IPS-18a (cell line): ENCODE measurements at regions not wholly inside any gene's neighbourhood (a gene's known extent, or its start where the extent isn't known, plus 50 kb on each side); places are given as distances from the start of the nearest gene placed in this dataset.

Source experiments
- H3K27ac ChIP-seq: one replicate; pipeline ENCODE4 v1.5.1; 2013; ENCODE audit warnings: low read length
- H3K27me3 ChIP-seq: one replicate; pipeline ENCODE4 v1.6.1; 2013; ENCODE audit warnings: mild to moderate bottlenecking, low read length; ENCODE audit not compliant: control insufficient read depth, insufficient read depth
- H3K36me3 ChIP-seq: one replicate; pipeline ENCODE4 v1.6.1; 2013; ENCODE audit warnings: low read depth, low read length; ENCODE audit not compliant: control insufficient read depth
- H3K4me1 ChIP-seq: one replicate; pipeline ENCODE4 v1.6.1; 2013; ENCODE audit warnings: low read depth, low read length; ENCODE audit not compliant: control insufficient read depth
- H3K4me3 ChIP-seq: one replicate; pipeline ENCODE4 v1.5.1; 2013; ENCODE audit warnings: low read length
- H3K9ac ChIP-seq: one replicate; pipeline ENCODE4 v1.6.1; 2013; ENCODE audit warnings: mild to moderate bottlenecking, low read length, moderate library complexity
- H3K9me3 ChIP-seq: one replicate; pipeline ENCODE4 v1.6.1; 2013; ENCODE audit warnings: low read depth, low read length; ENCODE audit not compliant: control insufficient read depth

DNA sequence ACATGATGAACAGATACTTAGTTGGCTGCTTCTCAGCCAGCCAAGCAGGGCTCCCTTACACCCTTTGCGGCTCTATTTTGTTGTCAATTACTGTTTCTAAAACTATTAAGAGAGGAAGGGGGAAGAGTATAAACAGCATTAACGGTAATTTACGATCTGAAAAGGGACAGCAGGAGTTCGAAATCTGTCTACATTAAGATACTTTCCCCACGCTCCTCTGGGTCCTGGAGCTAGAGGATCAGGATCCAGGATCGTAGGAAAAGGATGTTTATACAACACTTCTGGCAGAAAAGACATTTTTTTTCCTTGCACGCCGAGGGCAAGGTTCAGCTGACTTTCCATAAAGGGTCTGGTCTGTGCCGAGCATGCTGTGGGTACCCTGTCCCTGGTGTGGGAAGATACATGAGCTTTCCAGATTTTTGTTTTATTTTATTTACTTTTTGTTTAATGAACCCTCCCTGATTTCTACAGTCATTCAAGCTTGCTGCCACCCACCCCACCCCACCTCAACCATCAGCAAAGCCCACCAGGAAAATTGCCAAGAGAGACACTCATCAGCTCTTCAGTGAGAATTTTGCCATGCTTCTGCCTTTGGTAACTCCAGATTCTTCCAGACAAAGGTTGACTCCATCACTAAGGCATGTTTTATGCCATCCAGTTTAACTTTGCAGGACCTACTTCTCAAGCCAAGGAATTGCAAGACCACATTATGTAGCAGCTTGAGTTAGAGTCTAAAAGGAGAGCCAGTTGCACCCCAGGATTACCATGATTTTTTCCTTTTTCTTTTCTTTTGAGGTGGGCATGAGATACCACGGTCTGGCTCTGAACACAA, 188.1 kb downstream of the QDPR start:
- H3K27me3 ChIP-seq: peaks cover 5% of the 10 kb centered on the region
- H3K9me3 ChIP-seq: no peaks in the 10 kb centered on the region
- no peaks in the 10 kb centered on the region for H3K36me3 ChIP-seq
- no peak overlapping the region for H3K9ac ChIP-seq
- no peak overlapping the region for H3K4me3 ChIP-seq
- H3K27ac ChIP-seq: no peak overlapping the region
- peaks cover 3% of the 10 kb centered on the region for H3K4me1 ChIP-seq

DNA sequence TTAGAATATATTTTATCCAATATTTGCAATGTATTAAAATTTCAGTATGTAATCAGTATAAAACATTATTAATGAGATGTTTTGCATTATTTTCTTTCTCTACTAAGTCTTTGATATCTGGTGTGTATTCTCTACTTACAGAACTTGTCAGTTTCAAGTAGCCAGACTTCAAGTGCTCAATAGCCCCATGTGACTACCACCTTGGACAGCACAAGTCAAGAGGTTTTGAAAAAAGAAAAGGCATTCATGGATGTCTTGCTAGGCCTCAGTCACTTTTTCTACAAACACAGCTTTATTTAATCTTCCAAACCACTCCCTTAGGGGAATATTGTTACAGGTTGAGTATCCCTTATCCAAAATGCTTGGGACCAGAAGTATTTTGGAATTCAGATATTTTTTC, 189.4 kb downstream of the QDPR start:
- H3K27me3 ChIP-seq: peaks cover 5% of the 10 kb centered on the region
- peaks cover 3% of the 10 kb centered on the region for H3K4me1 ChIP-seq
- H3K27ac ChIP-seq: no peak overlapping the region
- no peaks in the 10 kb centered on the region for H3K36me3 ChIP-seq
- H3K9me3 ChIP-seq: no peaks in the 10 kb centered on the region
- H3K4me3 ChIP-seq: no peak overlapping the region
- no peak overlapping the region for H3K9ac ChIP-seq

GRCh38 chr4:17320046-17320445, 191.8 kb downstream of the QDPR start:
- Histone ChIP-seq H3K9me3 (no peaks in the 10 kb centered on the region), H3K36me3 (no peaks in the 10 kb centered on the region), H3K9ac (no peak overlapping the region), H3K4me3 (no peak overlapping the region), H3K4me1 (peaks cover 3% of the 10 kb centered on the region), H3K27ac (no peak overlapping the region), H3K27me3 (peaks cover 5% of the 10 kb centered on the region)

DNA sequence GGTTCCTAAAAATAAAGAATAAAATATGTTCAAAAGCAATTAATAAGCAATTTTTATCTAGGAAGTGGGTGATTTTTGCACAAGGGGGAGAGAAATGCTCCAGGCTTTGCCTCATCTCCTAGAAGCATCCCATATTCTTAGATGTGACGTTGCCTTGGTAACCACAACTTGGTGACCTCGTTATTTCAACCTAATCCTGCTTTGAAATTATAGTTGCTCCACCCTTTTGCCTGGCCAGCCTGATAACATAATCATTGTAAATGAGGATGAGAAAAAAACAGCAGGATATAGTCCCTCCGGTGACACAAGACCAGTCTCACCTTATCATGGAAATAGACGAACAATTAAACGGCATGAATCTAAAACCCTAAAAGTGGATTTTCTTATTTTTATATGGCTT, 194.4 kb downstream of the QDPR start:
- H3K4me3 ChIP-seq: no peak overlapping the region
- H3K27ac ChIP-seq: no peak overlapping the region
- no peaks in the 10 kb centered on the region for H3K4me1 ChIP-seq
- no peaks in the 10 kb centered on the region for H3K27me3 ChIP-seq
- no peak overlapping the region for H3K9ac ChIP-seq
- no peaks in the 10 kb centered on the region for H3K9me3 ChIP-seq
- H3K36me3 ChIP-seq: no peaks in the 10 kb centered on the region

DNA sequence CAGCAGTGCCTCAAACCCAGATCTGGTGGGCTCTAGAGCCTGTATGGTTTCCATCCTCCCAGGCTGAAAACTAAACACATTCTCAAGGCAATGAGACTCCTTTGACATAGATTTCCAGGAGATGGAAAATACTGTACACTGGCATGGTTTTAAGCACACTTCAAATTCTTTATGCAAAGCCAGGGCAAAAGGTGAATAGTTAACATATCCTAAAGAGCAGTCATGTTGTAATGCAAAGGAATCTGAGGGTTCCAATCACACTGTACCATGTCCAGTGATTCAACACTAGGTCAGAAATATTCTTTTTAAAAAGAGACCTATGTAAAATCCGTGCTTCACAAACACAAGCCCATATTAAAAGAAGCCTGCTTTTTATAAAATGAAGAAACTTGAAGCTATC, 195.3 kb downstream of the QDPR start:
- no peak overlapping the region for H3K4me3 ChIP-seq
- H3K36me3 ChIP-seq: no peaks in the 10 kb centered on the region
- H3K9ac ChIP-seq: no peak overlapping the region
- no peaks in the 10 kb centered on the region for H3K9me3 ChIP-seq
- no peaks in the 10 kb centered on the region for H3K27me3 ChIP-seq
- H3K4me1 ChIP-seq: no peaks in the 10 kb centered on the region
- no peak overlapping the region for H3K27ac ChIP-seq

DNA sequence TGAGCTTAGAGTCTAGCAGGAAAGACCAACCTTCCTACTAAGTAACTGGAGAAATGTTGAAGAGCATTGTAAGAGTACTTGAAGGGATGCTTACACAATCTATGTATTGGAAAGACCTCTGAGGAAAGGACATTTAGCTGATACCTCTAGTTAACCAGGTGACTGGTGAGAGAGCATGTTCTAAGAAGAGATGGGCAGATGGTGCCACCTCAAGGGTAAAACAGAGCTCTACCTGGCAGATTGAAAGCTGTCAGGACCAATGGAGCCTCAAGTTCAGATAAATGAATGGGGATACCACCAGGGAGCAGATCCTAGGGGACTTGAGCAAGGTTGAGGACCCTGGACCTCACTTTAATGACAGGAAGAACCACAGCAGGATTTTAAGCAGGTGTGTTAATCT, 196.4 kb downstream of the QDPR start:
- no peaks in the 10 kb centered on the region for H3K36me3 ChIP-seq
- H3K9me3 ChIP-seq: no peaks in the 10 kb centered on the region
- no peak overlapping the region for H3K9ac ChIP-seq
- no peaks in the 10 kb centered on the region for H3K27me3 ChIP-seq
- no peaks in the 10 kb centered on the region for H3K4me1 ChIP-seq
- no peak overlapping the region for H3K27ac ChIP-seq
- H3K4me3 ChIP-seq: no peak overlapping the region

DNA sequence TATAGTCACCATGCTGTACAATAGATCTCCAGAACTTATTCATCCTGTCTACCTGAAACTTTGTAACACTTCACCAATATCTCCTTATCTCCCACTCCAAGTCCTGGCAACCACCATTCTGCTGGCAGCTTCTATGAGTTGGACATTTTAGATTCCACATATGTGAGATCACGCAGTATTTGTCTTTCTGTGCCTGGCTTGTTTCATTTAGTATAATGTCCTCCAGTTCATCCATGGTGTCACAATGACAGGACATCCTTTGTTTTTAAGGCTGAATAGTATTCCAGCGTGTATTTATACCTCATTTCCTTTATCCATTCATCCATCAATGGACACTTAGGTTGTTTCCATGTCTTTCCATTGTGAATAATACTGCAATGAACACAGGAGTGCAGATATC, 198.7 kb downstream of the QDPR start:
- Histone ChIP-seq H3K9ac (no peak overlapping the region), H3K36me3 (no peaks in the 10 kb centered on the region), H3K9me3 (no peaks in the 10 kb centered on the region), H3K27ac (no peak overlapping the region), H3K4me1 (no peaks in the 10 kb centered on the region), H3K27me3 (no peaks in the 10 kb centered on the region), H3K4me3 (no peak overlapping the region)

- no peaks in the 10 kb centered on the region for H3K4me1 ChIP-seq
- no peak overlapping the region for H3K27ac ChIP-seq
- no peak overlapping the region for H3K4me3 ChIP-seq
Measured at GRCh38 chr4:17310269-17310652, 201.6 kb downstream of the QDPR start.

DNA sequence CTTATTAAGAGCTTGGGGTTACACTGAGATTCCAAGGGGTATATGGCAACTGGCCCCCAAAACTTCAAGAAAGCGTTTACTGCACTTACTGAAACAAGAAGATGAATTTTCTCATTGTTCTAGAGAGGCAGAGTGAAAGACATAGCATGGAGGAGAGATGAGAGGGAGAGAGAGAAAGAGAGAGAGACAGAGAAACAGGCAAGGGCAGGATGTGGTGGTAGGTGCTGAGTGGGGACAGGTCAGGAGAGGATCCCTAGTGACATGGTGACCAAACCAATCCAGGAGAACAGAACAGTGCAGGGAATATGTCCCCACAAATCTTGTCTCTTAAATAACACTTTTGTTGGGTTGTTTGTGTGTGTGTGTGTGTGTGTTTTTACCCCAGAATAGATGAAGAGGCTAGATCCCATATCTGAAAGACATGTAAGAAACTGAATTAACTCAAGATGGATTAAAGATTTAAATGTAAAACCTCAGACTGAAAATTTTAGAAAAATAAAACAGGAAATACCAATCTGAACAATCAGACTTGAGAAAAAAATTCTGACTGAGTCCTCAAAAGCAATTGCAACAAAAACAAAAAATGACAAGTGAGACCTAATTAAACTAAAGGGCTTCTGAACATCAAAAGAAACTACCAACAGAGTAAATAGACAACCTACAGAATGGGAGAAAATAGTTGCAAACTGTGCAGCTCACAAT, 202.2 kb downstream of the QDPR start:
- H3K9me3 ChIP-seq: no peaks in the 10 kb centered on the region
- H3K4me3 ChIP-seq: no peak overlapping the region
- H3K27ac ChIP-seq: no peak overlapping the region
- H3K27me3 ChIP-seq: no peaks in the 10 kb centered on the region
- no peaks in the 10 kb centered on the region for H3K36me3 ChIP-seq
- no peak overlapping the region for H3K9ac ChIP-seq
- H3K4me1 ChIP-seq: no peaks in the 10 kb centered on the region

More at GRCh38 chr4:17310269-17310652, 201.6 kb downstream of the QDPR start:
- Histone ChIP-seq H3K9me3 (no peaks in the 10 kb centered on the region), H3K36me3 (no peaks in the 10 kb centered on the region), H3K27me3 (no peaks in the 10 kb centered on the region), H3K9ac (no peak overlapping the region)

- Histone ChIP-seq H3K9me3 (no peaks in the 10 kb centered on the region), H3K4me1 (peaks cover 9% of the 10 kb centered on the region), H3K9ac (no peak overlapping the region), H3K27ac (no peak overlapping the region), H3K4me3 (no peak overlapping the region), H3K36me3 (no peaks in the 10 kb centered on the region), H3K27me3 (no peaks in the 10 kb centered on the region)
Measured at GRCh38 chr4:17301869-17302268, 210.0 kb downstream of the QDPR start.

GRCh38 chr4:17301266-17301665, 210.6 kb downstream of the QDPR start:
- Histone ChIP-seq H3K9me3 (no peaks in the 10 kb centered on the region), H3K4me1 (peaks cover 9% of the 10 kb centered on the region), H3K27me3 (no peaks in the 10 kb centered on the region), H3K36me3 (no peaks in the 10 kb centered on the region), H3K4me3 (no peak overlapping the region), H3K27ac (no peak overlapping the region), H3K9ac (no peak overlapping the region)
